HG03159 (cell line): ENCODE measurements at regions not wholly inside any gene's neighbourhood (a gene's known extent, or its start where the extent isn't known, plus 50 kb on each side); places are given as distances from the start of the nearest gene placed in this dataset.

ENCODE experiments used
- ATAC-seq: cut with Tn5 transposase; IDR thresholded peaks from one replicate; pipeline ENCODE4 v1.9.1; 2021; ENCODE audit warnings: mild to moderate bottlenecking, moderate library complexity; ENCODE audit not compliant: unreplicated experiment

- ATAC-seq, result no peak
Measured at GRCh38 chr2:120401275-120402066, 55.5 kb downstream of the INHBB start.

DNA sequence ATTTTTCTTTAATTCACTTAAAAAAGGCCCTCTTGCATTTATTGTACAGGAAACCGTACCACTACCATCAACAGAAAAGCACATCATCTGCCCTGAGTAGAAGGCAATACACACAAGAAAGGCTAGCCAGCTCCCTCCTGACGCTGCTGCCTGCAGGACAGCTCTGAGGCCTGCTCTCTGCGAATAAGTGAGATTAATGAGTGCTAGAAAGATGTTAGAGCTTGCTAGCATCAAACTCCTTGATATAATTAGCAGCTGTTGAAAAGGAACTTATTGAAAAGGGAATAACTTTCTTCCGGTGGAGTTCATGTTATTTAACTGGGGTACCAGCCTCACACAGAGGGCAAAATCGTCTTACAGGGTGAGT, 56.1 kb downstream of the INHBB start:
- no peak for ATAC-seq

DNA sequence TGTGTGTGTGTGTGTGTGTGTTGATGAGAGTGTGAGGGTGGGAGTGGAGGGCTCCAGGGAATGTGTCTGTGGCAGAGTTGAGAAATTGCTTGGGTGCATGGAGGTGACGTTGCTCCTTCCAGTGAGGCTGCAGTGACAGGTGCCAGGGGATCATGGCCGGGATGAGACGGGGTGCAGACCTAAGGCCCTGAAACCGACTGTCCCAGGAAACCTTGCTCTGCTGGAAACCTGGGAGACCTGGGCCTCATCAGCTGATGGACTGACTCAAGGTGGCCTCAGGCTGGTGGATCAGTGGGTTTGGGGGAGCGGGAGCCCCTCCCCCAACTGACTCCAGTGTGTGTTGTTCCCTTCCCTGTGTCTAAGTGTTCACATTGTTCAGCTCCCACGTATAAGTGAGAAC, 56.6 kb downstream of the INHBB start:
- ATAC-seq, result no peak

GRCh38 chr2:120403261-120403660, 57.3 kb downstream of the INHBB start:
- no peak for ATAC-seq

- no peak for ATAC-seq
Measured at GRCh38 chr2:120403676-120404075, 57.7 kb downstream of the INHBB start.

DNA sequence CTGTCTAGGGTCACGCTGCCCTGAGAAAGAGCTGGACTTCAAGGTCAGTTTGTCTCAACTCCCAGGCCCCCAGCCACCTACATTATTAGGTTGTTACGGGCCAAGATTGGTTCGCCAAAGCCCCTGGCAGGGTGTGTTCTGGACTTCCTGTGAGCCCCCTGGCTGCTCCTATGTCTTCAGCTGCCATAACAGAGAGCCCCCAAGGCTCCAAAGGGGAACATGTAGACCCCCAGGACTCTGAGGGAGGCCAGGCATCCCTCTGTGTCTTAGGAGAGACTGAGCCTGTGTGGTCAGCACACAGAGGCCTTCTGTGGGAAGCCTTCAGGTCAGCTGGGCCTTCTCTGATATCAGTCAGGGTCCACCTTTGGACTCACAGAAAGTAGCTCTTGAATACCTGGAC, 58.3 kb downstream of the INHBB start:
- no peak for ATAC-seq

GRCh38 chr2:120404941-120405758, 59.2 kb downstream of the INHBB start:
- no peak for ATAC-seq

DNA sequence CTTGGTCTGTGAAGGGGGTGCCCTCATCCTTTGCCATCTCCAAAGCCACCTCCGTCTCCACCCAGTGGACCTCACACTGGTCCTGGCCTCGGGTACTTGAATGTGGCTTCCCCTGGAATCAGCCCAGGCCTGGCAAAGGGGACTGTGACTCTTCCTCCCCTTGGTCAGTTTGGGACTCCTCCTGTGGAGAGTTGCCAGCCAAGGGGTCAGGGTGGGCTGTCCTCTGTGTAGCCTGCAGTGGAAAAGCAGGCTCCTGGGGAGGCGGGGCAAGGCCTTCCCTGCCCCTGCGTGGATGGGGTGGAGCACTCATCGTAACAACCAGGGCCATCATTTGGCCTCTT, 59.8 kb downstream of the INHBB start:
- ATAC-seq, result no peak

GRCh38 chr2:120406566-120406965, 60.6 kb downstream of the INHBB start:
- ATAC-seq, result no peak

DNA sequence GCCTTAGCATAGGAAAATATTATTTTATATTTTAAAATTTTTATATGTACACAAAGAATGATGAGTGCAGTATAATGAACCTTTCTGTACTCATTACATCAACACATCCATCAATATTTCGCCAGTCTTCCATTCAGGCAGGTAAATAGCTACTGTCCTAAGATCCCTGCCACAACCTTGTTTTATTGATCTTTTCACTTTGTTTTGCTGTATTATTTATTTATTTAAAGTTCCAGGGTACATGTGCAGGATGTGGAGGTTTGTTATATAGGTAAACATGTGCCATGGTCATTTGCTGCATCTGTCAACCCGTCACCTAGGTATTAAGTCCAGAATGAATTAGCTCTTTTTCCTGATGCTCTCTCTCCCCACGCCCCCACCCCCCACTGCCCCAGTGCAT, 64.6 kb downstream of the INHBB start:
- no peak for ATAC-seq

GRCh38 chr2:120415060-120415459, 69.1 kb downstream of the INHBB start:
- ATAC-seq, result no peak

GRCh38 chr2:120415728-120416509, 70.0 kb downstream of the INHBB start:
- ATAC-seq, result no peak

GRCh38 chr2:120418174-120418787, 72.3 kb downstream of the INHBB start:
- no peak for ATAC-seq

GRCh38 chr2:120419073-120419472, 73.1 kb downstream of the INHBB start:
- ATAC-seq, result no peak

DNA sequence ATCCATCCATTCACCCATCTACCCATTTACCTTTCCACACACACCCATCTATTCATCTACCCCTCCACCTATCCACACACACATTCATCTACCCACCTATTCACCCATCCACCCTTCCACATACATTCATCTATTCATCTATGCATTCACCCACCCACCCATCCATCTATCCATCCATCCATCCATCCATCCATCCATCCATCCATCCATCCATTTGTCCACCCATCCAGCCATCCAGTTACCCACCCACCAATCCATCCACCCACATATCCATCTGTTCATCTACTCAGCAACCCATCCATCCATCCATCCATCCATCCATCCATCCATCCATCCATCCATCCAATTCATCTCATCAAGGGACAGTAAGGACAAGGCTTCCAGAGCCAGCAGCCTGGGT, 74.0 kb downstream of the INHBB start:
- ATAC-seq, result no peak

DNA sequence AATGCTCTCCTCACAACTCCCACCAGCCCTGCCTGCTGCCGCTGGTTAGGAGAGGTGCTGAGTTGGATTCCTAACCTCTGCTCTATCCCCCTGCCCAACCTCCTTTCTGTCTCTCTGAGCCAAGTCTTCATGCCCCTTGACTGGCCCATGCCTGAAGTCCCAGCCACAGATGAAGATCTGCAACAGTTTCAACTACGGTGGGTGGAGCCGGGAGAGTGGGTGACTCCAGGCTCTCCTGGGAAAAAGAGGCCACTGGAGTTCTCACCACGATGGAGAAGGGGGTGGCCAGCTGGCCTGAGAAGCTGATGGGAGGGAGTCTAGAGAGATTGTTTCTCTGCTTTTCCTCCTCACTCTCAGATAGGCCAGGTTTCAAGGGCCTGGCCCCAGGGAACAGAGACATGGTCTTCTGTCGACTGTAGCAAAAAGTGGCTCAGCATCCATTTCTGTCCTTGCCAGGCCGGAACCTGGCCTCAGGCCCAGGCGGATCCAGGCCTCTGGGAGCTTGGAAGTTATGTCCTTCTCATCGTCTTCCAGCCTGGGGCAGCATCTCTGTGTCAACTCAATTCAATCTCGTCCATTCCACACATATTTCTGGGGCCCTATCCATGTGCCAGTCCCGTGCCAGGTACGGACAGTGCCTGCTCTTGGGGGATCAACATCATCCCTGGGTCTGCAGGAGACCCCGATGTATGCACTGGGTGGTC, 75.3 kb downstream of the INHBB start:
- ATAC-seq, result no peak

DNA sequence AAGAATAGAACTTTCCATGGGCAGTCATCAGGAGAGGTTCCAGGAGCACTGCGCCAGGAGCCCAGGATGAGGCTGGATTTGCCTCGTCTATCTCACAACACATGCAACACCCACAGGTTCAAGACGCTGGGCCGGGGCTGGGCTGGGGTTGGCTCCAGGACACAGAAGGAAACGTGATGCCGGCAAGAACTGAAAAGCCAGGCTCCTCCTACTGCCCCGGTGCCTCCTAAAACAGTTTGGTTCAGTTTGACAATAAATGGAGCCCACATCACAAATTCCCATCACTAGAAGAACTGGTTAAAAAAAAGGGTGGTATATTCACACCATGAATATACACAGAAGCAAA, 75.9 kb downstream of the INHBB start:
- no peak for ATAC-seq

DNA sequence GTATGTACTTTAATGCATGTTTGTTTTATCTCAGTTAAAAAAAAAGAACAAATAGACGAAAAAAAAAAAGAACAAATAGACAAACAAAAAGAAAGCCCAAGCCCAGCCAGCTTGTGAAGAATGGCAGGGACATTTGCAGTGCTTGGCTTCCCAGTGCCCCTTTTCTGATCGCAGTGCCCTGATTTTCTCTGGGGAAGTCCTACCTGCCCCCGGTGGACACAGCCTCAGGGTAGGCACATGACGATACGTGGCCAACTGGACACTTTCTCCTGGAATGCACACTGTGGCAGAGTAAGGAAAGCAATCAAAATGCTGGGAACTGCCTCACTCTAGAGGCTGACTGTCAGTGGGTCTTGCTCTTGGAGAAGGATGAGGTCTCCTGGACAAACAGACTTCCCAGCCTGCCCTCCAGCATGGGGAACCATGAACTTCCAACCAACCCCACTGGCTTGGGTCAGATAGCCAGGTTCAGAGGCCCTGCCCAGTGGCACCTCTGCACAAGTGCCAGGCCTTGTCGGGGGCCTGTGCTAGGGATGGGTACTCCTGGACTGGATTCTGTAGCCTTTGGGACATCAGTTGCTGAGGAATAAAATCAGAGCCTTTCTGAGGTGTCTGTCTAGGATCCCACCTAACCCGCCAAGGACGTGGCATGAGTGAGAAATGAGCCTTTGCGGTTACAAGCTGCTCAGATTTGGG, 76.7 kb downstream of the INHBB start:
- ATAC-seq, result no peak

DNA sequence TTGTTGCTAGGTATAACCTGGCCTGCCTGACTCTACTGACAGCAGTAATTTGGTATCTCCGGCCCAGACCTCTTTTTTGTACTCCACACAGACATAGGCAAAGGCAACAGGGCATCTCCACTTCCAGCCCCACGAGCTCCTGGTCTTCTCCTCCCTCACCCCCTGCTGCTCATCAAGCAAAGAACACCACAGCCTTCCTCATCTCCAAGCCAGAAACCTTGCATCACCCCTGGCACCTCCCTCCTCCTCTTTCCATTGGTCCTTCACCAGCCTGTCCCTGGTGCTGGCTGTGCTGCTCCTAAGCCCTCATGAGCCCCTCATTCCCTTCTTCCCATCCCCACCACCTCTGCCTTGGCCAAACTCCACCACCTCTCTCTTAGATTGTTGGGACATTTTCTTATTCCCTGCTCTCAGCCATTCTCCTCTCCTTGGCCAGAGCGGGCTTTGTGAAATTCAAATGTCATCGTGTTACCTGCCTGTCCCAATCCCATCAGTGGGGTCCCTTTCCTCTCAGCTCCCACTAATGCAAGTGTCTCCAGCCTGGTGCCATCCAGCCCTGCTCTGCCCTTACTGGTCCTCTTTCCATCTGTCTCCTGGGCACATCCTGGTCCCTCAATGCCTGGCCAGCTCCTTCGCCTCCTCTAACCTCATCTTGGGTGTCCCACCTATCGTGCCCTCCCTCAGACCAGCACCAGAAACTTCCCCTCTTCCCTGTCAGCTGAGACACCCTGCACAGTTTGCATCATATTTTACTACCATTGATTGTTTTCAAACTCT, 77.4 kb downstream of the INHBB start:
- ATAC-seq, result no peak
